ENCODE measurements at regions not wholly inside any gene's neighbourhood (a gene's known extent, or its start where the extent isn't known, plus 50 kb on each side); places are given as distances from the start of the nearest gene placed in this dataset.

GRCh38 chr12:123041811-123042655, 61.6 kb downstream of the ARL6IP4 start:
- TF ChIP-seq EZH2 (IDR thresholded peaks at IDR 0.05; ENCODE audit: borderline replicate concordance, low read depth, low read length, poor library complexity, severe bottlenecking): no peak
- TF ChIP-seq, protein P1, sequence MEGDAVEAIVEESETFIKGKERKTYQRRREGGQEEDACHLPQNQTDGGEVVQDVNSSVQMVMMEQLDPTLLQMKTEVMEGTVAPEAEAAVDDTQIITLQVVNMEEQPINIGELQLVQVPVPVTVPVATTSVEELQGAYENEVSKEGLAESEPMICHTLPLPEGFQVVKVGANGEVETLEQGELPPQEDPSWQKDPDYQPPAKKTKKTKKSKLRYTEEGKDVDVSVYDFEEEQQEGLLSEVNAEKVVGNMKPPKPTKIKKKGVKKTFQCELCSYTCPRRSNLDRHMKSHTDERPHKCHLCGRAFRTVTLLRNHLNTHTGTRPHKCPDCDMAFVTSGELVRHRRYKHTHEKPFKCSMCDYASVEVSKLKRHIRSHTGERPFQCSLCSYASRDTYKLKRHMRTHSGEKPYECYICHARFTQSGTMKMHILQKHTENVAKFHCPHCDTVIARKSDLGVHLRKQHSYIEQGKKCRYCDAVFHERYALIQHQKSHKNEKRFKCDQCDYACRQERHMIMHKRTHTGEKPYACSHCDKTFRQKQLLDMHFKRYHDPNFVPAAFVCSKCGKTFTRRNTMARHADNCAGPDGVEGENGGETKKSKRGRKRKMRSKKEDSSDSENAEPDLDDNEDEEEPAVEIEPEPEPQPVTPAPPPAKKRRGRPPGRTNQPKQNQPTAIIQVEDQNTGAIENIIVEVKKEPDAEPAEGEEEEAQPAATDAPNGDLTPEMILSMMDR (conservative IDR thresholded peaks at IDR 0.05; ENCODE audit: low read depth, low read length): no peak
